IMR-90 (cell line): ENCODE measurements at regions not wholly inside any gene's neighbourhood (a gene's known extent, or its start where the extent isn't known, plus 50 kb on each side); places are given as distances from the start of the nearest gene placed in this dataset.

ENCODE experiments used
- ATAC-seq: fragments of 200-7000 bp; cut with Tn5 transposase; 2 replicates; pipeline ENCODE4 v1.9.1; 2020; ENCODE audit warnings: low read depth, mild to moderate bottlenecking, moderate library complexity
- BruUV-seq: library from RNA; stranded (reverse); fragments of 400-500 nt; replicated peaks from 2 replicates; lab custom pipeline; 2021; lab: Mats Ljungman, UMichigan
- CTCF ChIA-PET: fragments of 300-600 bp; formaldehyde crosslinking; extraction: SDS; loops from one replicate; lab custom pipeline; 2021; ENCODE audit warnings: antibody characterized with exemption; lab: Yijun Ruan, JAX
- POLR2A ChIA-PET: fragments of 300-600 bp; sonication (Branson Sonifier 250); formaldehyde crosslinking; loops from one replicate; lab custom pipeline; 2022; ENCODE audit warnings: antibody characterized with exemption; ENCODE audit not compliant: unreplicated experiment; lab: Charles Lee
- DNase-seq: peaks from one replicate; pipeline ENCODE4 v3.0.0; 2013
- H2AFZ ChIP-seq: replicated peaks from 2 replicates; pipeline ENCODE3; 2013; ENCODE audit warnings: low read length, mild to moderate bottlenecking; ENCODE audit not compliant: poor library complexity
- H2AK5ac ChIP-seq: 2 replicates; pipeline ENCODE4 v1.6.1; 2013; ENCODE audit warnings: low read depth, low read length, inconsistent platforms
- H2AK9ac ChIP-seq: replicated peaks from 2 replicates; pipeline ENCODE3; 2013; ENCODE audit warnings: mild to moderate bottlenecking, low read depth, low read length, moderate library complexity; ENCODE audit not compliant: poor library complexity
- H2BK120ac ChIP-seq: 2 replicates; pipeline ENCODE4 v1.6.1; 2013; ENCODE audit warnings: low read depth, low read length, inconsistent platforms
- H2BK15ac ChIP-seq: 3 replicates; pipeline ENCODE4 v1.6.1; 2013; ENCODE audit warnings: low read depth, low read length, inconsistent platforms
- H2BK20ac ChIP-seq: 2 replicates; pipeline ENCODE4 v1.6.1; 2013; ENCODE audit warnings: low read depth, mild to moderate bottlenecking, inconsistent platforms, low read length, moderate library complexity
- H2BK5ac ChIP-seq: 2 replicates; pipeline ENCODE4 v1.6.1; 2013; ENCODE audit warnings: mild to moderate bottlenecking, low read depth, low read length, inconsistent platforms; ENCODE audit not compliant: poor library complexity, severe bottlenecking
- H3K14ac ChIP-seq: replicated peaks from 2 replicates; pipeline ENCODE4 v1.6.1; 2013; ENCODE audit warnings: low read depth, low read length, inconsistent platforms
- H3K18ac ChIP-seq: 2 replicates; pipeline ENCODE4 v1.6.1; 2013; ENCODE audit warnings: low read depth, low read length, control low read depth
- H3K23ac ChIP-seq: 2 replicates; pipeline ENCODE4 v1.6.1; 2013; ENCODE audit warnings: low read depth, low read length, inconsistent platforms
- H3K27ac ChIP-seq: 2 replicates; pipeline ENCODE4 v1.5.1; 2013; ENCODE audit warnings: mild to moderate bottlenecking, control low read depth, low read length; ENCODE audit not compliant: insufficient read depth
- H3K27me3 ChIP-seq: 2 replicates; pipeline ENCODE4 v1.6.1; 2013; ENCODE audit warnings: low read length; ENCODE audit not compliant: control insufficient read depth, insufficient read depth
- H3K36me3 ChIP-seq: 2 replicates; pipeline ENCODE4 v1.6.1; 2013; ENCODE audit warnings: low read length, mixed read lengths; ENCODE audit not compliant: control insufficient read depth, insufficient read depth
- H3K4ac ChIP-seq: 2 replicates; pipeline ENCODE4 v1.6.1; 2013; ENCODE audit warnings: low read depth, low read length, inconsistent platforms
- H3K4me1 ChIP-seq: 2 replicates; pipeline ENCODE4 v1.6.1; 2013; ENCODE audit warnings: low read length, mixed read lengths; ENCODE audit not compliant: control insufficient read depth, insufficient read depth
- H3K4me2 ChIP-seq: 2 replicates; pipeline ENCODE4 v1.6.1; 2013; ENCODE audit warnings: low read depth, mild to moderate bottlenecking, control low read depth, low read length, moderate library complexity
- H3K4me3 ChIP-seq: 2 replicates; pipeline ENCODE4 v1.5.1; 2013; ENCODE audit warnings: low read depth, mild to moderate bottlenecking, control low read depth, low read length, moderate library complexity; ENCODE audit not compliant: insufficient read depth
- H3K56ac ChIP-seq: 2 replicates; pipeline ENCODE4 v1.6.1; 2013; ENCODE audit warnings: low read length, inconsistent platforms; ENCODE audit not compliant: insufficient read depth; ENCODE audit errors: extremely low read depth
- H3K79me1 ChIP-seq, 2 experiments: 2 replicates each; pipeline ENCODE4 v1.6.1; 2013; ENCODE audit warnings: low read length in 2 of 2, inconsistent platforms in 1 of 2, low read depth in 1 of 2
- H3K9ac ChIP-seq: 2 replicates; pipeline ENCODE4 v1.6.1; 2013; ENCODE audit warnings: low read depth, low read length, control low read depth
- H3K9me1 ChIP-seq: 2 replicates; pipeline ENCODE4 v1.6.1; 2013; ENCODE audit warnings: low read length, inconsistent platforms; ENCODE audit not compliant: insufficient read depth
- H3K9me3 ChIP-seq: 2 replicates; pipeline ENCODE4 v1.6.1; 2013; ENCODE audit warnings: low read length; ENCODE audit not compliant: control insufficient read depth, insufficient read depth
- H4K20me1 ChIP-seq: 2 replicates; pipeline ENCODE4 v1.6.1; 2013; ENCODE audit warnings: low read length, inconsistent platforms; ENCODE audit not compliant: insufficient read depth
- H4K5ac ChIP-seq: 2 replicates; pipeline ENCODE4 v1.6.1; 2013; ENCODE audit warnings: mild to moderate bottlenecking, low read depth, low read length, control low read depth
- H4K8ac ChIP-seq, 2 experiments: 2 replicates each; pipeline ENCODE4 v1.6.1; 2013; ENCODE audit warnings: low read depth in 2 of 2, low read length in 2 of 2, control low read depth in 1 of 2, inconsistent platforms in 1 of 2
- H4K91ac ChIP-seq: 2 replicates; pipeline ENCODE4 v1.6.1; 2013; ENCODE audit warnings: low read depth, low read length, inconsistent platforms; ENCODE audit not compliant: insufficient read depth
- BHLHE40 ChIP-seq: fragments of 150-350 bp; IDR thresholded peaks from 2 replicates; pipeline ENCODE4 v1.6.1; 2016; ENCODE audit warnings: mild to moderate bottlenecking, low read depth, low read length
- CHD1 ChIP-seq: IDR thresholded peaks from 2 replicates; pipeline ENCODE4 v1.6.1; 2012; ENCODE audit warnings: low read depth, low read length, improper control_type of control experiment
- FOS ChIP-seq: fragments of 150-350 bp; IDR thresholded peaks from 2 replicates; pipeline ENCODE4 v1.6.1; 2016; ENCODE audit warnings: low read depth, low read length
- MAFK ChIP-seq: IDR thresholded peaks from 2 replicates; pipeline ENCODE4 v1.6.1; 2012; ENCODE audit warnings: low read depth, low read length, improper control_type of control experiment
- MAZ ChIP-seq: IDR thresholded peaks from 2 replicates; pipeline ENCODE4 v1.6.1; 2012; ENCODE audit warnings: low read depth, mild to moderate bottlenecking, low read length, improper control_type of control experiment, moderate library complexity, borderline replicate concordance
- POLR2A ChIP-seq: IDR thresholded peaks from 2 replicates; pipeline ENCODE4 v1.6.1; 2012; ENCODE audit warnings: mild to moderate bottlenecking, low read depth, low read length
- RCOR1 ChIP-seq: IDR thresholded peaks from 2 replicates; pipeline ENCODE4 v1.6.1; 2012; ENCODE audit warnings: mild to moderate bottlenecking, low read length, improper control_type of control experiment; ENCODE audit not compliant: insufficient replicate concordance
- RFX5 ChIP-seq: IDR thresholded peaks from 2 replicates; pipeline ENCODE4 v1.8.0; 2012; ENCODE audit warnings: low read depth, mild to moderate bottlenecking, low read length, moderate library complexity
- SMC3 ChIP-seq: fragments of 150-350 bp; IDR thresholded peaks from 2 replicates; pipeline ENCODE4 v1.6.1; 2016; ENCODE audit warnings: low read depth, mild to moderate bottlenecking, antibody characterized with exemption, low read length, moderate library complexity
- USF2 ChIP-seq: fragments of 150-350 bp; IDR thresholded peaks from 2 replicates; pipeline ENCODE4 v1.6.1; 2017; ENCODE audit warnings: mild to moderate bottlenecking, antibody characterized with exemption, low read length, low read depth
- WGBS, 2 experiments: methylation state at CpG; one replicate each; pipeline versions ENCODE4 v1.1.5 to v1.1.7; 2013; ENCODE audit warnings: missing lambda C conversion rate in 2 of 2; ENCODE audit not compliant: insufficient read length in 1 of 2; ENCODE audit errors: extremely low coverage in 2 of 2; 5-methylcytosine and 5-hydroxymethylcytosine counted together
- dilution Hi-C: fragments of 300-500 bp; cut with HindIII; formaldehyde crosslinking; loops from one replicate; pipeline ENCODE4 v1.14.3; 2018; ENCODE audit warnings: low sequenced_read_pairs; ENCODE audit not compliant: unreplicated experiment
- in situ Hi-C: fragments of 300-500 bp; cut with MboI; formaldehyde crosslinking; loops from 3 replicates; pipeline ENCODE4 v1.14.3; 2019; ENCODE audit warnings: low sequenced_read_pairs, inconsistent platforms, mixed read lengths
- intact Hi-C: fragments of 100-400 bp; cut with micrococcal nuclease; formaldehyde crosslinking; loops from 2 replicates; pipeline ENCODE4 v1.10.0; 2022
- TF ChIP-seq, protein P1 (sequence below): conservative IDR thresholded peaks from 2 replicates; pipeline ENCODE4 v1.5.1; 2012; ENCODE audit warnings: mild to moderate bottlenecking, low read depth, low read length, improper control_type of control experiment
- TF ChIP-seq, protein P2 (sequence below): fragments of 150-350 bp; IDR thresholded peaks from 2 replicates; pipeline ENCODE4 v1.6.1; 2016; ENCODE audit warnings: low read depth, mild to moderate bottlenecking, low read length, moderate library complexity, borderline replicate concordance

DNA sequence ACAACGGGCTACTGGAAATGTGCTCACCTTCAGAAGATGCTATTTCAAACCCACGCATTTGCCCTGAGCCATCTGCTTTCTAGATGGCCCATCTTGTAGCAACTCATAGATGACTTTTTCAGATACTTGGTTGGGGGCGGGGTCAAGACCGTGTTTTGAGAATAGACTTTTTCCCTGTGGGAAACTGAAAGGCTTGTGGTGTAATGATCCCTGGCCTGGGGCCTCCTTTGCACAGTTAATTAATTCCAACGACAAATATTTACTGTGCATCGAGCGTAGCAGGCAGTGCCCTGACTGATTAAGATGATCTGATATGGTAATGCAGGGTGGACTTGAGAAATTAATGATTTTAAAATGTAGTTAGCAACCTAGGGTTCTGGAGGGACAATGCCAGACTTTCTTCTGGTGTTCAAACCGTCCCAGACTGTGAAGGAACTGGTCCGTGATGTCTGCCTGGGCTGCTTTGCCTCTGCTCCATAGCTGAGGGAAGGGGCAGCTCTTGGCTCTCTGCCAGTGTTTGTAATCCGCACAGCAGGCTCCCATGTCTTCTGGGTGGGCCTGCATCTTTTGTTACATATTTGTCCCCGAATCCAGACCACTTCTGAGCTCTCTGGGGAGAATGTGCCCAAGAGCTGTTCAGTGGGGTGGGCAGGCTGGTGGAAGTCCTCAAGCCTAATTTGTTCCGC lies 84.8 kb downstream of the ADAMTS15 start:
- H3K9me1 ChIP-seq, result peaks cover 3% of the 10 kb centered on the region
- H3K14ac ChIP-seq, result no peak overlapping the region
- CTCF ChIA-PET, result no interaction called here
- H2BK5ac ChIP-seq, result no peak overlapping the region
- no peak overlapping the region for H3K4me2 ChIP-seq
- ATAC-seq (no peak), DNase-seq (no peak)
- dilution Hi-C loops, result no loop called here
- no peak overlapping the region for H3K9ac ChIP-seq
- H2BK120ac ChIP-seq, result no peak overlapping the region
- POLR2A ChIA-PET, result no interaction called here
- BruUV-seq, result no TSS peak
- no peak overlapping the region for H2AK9ac ChIP-seq
- H2AFZ ChIP-seq, result no peak overlapping the region
- H3K79me1 ChIP-seq, result no peaks in the 10 kb centered on the region
- WGBS, 2 experiments, result 63% methylated on average over 3 of the region's 12 CpGs; no CpG with 5 or more reads in 1 of the 2 experiments
- no peak overlapping the region for H3K23ac ChIP-seq
- no peak overlapping the region for H4K91ac ChIP-seq
- H3K4me1 ChIP-seq, result peaks cover 4% of the 10 kb centered on the region
- H2BK15ac ChIP-seq, result no peak overlapping the region
- no peak overlapping the region for H4K5ac ChIP-seq
- no peaks in the 10 kb centered on the region for H3K36me3 ChIP-seq
- H3K4me3 ChIP-seq, result no peak overlapping the region
- intact Hi-C loops, result no loop called here
- TF ChIP-seq CHD1 (no peak), USF2 (no peak), MAZ (no peak), BHLHE40 (no peak), MAFK (no peak), RFX5 (no peak), FOS (no peak), SMC3 (no peak), POLR2A (no peak), RCOR1 (no peak)
- TF ChIP-seq, protein P1, sequence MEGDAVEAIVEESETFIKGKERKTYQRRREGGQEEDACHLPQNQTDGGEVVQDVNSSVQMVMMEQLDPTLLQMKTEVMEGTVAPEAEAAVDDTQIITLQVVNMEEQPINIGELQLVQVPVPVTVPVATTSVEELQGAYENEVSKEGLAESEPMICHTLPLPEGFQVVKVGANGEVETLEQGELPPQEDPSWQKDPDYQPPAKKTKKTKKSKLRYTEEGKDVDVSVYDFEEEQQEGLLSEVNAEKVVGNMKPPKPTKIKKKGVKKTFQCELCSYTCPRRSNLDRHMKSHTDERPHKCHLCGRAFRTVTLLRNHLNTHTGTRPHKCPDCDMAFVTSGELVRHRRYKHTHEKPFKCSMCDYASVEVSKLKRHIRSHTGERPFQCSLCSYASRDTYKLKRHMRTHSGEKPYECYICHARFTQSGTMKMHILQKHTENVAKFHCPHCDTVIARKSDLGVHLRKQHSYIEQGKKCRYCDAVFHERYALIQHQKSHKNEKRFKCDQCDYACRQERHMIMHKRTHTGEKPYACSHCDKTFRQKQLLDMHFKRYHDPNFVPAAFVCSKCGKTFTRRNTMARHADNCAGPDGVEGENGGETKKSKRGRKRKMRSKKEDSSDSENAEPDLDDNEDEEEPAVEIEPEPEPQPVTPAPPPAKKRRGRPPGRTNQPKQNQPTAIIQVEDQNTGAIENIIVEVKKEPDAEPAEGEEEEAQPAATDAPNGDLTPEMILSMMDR, result no peak
- TF ChIP-seq, protein P2, sequence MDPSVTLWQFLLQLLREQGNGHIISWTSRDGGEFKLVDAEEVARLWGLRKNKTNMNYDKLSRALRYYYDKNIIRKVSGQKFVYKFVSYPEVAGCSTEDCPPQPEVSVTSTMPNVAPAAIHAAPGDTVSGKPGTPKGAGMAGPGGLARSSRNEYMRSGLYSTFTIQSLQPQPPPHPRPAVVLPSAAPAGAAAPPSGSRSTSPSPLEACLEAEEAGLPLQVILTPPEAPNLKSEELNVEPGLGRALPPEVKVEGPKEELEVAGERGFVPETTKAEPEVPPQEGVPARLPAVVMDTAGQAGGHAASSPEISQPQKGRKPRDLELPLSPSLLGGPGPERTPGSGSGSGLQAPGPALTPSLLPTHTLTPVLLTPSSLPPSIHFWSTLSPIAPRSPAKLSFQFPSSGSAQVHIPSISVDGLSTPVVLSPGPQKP, result no peak
- H3K27me3 ChIP-seq, result peaks cover 3% of the 10 kb centered on the region; the same call in 1 of the 2 replicates
- no peak overlapping the region; the same call in 1 of the 2 replicates for H2BK20ac ChIP-seq
- H3K9me3 ChIP-seq, result no peaks in the 10 kb centered on the region
- H4K8ac ChIP-seq, result no peak overlapping the region
- H3K56ac ChIP-seq, result no peak overlapping the region
- in situ Hi-C loops, result no loop called here
- no peak overlapping the region for H2AK5ac ChIP-seq
- no peak overlapping the region for H3K27ac ChIP-seq
- H3K18ac ChIP-seq, result no peak overlapping the region
- H4K20me1 ChIP-seq, result no peaks in the 10 kb centered on the region
- H3K4ac ChIP-seq, result no peak overlapping the region
